Ishikawa (cell line): ENCODE measurements at regions not wholly inside any gene's neighbourhood (a gene's known extent, or its start where the extent isn't known, plus 50 kb on each side); places are given as distances from the start of the nearest gene placed in this dataset.

Source experiments
- CEBPB ChIP-seq: IDR thresholded peaks from 2 replicates; pipeline ENCODE4 v1.6.1; 2012
- CREB1 ChIP-seq: IDR thresholded peaks from 2 replicates; pipeline ENCODE4 v1.6.1; 2012; ENCODE audit warnings: low read depth
- EP300 ChIP-seq: IDR thresholded peaks from 2 replicates; pipeline ENCODE4 v1.6.1; 2012; ENCODE audit warnings: borderline replicate concordance
- MAX ChIP-seq: IDR thresholded peaks from 2 replicates; pipeline ENCODE4 v1.6.1; 2012
- RAD21 ChIP-seq: IDR thresholded peaks from 2 replicates; pipeline ENCODE4 v1.6.1; 2012; ENCODE audit warnings: low read depth
- REST ChIP-seq: IDR thresholded peaks from 2 replicates; pipeline ENCODE4 v1.6.1; 2012; ENCODE audit warnings: low read depth, mild to moderate bottlenecking
- TEAD4 ChIP-seq: IDR thresholded peaks from 2 replicates; pipeline ENCODE4 v1.6.1; 2012
- YY1 ChIP-seq: IDR thresholded peaks from 2 replicates; pipeline ENCODE4 v1.6.1; 2012; ENCODE audit warnings: low read depth

- no peak for TF ChIP-seq MAX
- no peak for TF ChIP-seq YY1
- no peak for TF ChIP-seq EP300
- no peak for TF ChIP-seq CREB1
- no peak for TF ChIP-seq REST
- no peak for TF ChIP-seq TEAD4
- TF ChIP-seq CEBPB, result no peak
- no peak for TF ChIP-seq RAD21
Measured at GRCh38 chr4:4729206-4729605, 130.3 kb upstream of the MSX1 start.
